ENCODE measurements at regions not wholly inside any gene's neighbourhood (a gene's known extent, or its start where the extent isn't known, plus 50 kb on each side); places are given as distances from the start of the nearest gene placed in this dataset.

DNA sequence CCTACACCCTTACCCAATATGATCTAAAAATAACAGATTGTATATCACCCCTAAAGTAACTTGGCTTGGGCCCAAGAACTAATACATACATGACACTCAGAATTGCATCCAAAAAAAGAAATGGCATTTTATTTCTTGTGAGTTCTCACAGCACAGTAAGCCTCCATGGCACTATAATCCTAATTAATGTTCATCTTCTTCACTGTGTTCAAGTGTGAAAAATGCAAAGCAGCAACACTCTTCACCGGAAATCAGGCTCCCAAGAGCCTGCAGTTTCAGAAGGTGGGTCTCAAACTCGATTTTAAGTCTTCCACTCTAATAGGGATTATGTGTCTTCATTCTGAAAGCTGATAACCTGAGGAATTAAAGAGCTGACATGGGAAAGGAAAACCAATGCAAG, 142.8 kb upstream of the TSC22D2 start (continued):
- TF ChIP-seq, protein P1, sequence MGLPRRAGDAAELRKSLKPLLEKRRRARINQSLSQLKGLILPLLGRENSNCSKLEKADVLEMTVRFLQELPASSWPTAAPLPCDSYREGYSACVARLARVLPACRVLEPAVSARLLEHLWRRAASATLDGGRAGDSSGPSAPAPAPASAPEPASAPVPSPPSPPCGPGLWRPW (IDR thresholded peaks at IDR 0.05): no peak
- no peak for TF ChIP-seq PHF8 (IDR thresholded peaks at IDR 0.05; ENCODE audit: borderline replicate concordance, low read depth)

DNA sequence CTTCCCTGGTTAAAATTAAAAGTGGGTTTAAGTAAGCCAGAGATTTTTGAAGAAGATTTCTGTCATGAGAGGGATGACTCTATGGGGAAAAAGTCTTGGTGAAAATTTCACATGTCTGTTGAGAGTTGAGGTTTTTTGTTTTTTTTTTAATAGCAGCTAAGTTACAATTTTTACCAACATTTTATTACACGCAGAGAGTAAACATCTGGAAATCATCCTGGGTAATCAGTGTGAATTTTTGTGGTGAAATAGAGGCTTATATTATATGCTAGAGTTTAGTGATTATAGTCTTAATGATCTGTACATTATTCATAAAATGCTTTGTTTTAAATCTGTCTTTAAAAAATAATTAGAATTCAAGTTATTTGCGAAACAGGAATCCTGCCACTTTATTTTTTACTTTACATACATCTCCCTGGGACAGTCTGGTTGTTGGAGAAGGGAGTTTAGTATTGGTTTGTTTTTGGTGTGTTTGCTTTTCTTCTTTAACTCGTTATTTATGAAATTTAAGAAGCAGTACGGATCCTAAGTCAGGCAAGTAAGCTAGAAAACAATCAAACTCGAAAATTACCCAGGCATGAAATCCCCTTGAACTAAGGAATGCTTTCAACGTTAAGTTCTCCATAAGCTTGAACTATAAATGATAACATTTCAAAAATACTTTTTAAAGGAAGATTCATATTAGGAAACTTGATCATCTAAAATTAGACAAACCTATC, 143.4 kb upstream of the TSC22D2 start:
- peaks cover 15% of the 10 kb centered on the region for H3K4me1 ChIP-seq
- ATAC-seq (no peak), FAIRE-seq (no peak), DNase-seq (ENCODE audit: low read depth in 1 of 2, low spot score in 1 of 2) (no peak)
- no peak overlapping the region for H3K4me2 ChIP-seq
- H3K27ac ChIP-seq: no peak overlapping the region
- CTCF ChIA-PET: interaction anchor here (1.1 to 1.2 kb wide), 2 partner anchors 9 to 26 kb away, joined by 3 read pairs; no protein-coding TSS in a partner anchor
- POLR2A ChIA-PET: no interaction called here
- no peaks in the 10 kb centered on the region for H3K9me3 ChIP-seq
- TF ChIP-seq SREBF2 (IDR thresholded peaks at IDR 0.05) (no peak), RNF2 (IDR thresholded peaks at IDR 0.05; ENCODE audit: borderline replicate concordance, low read depth) (no peak), FOSB (CRISPR knock-in tag; IDR thresholded peaks at IDR 0.05) (no peak), PHF8 (IDR thresholded peaks at IDR 0.05; ENCODE audit: borderline replicate concordance, low read depth) (no peak), FOSL2 (IDR thresholded peaks at IDR 0.05) (no peak), FOSL2 (CRISPR knock-in tag; IDR thresholded peaks at IDR 0.05) (no peak), HEYL (CRISPR knock-in tag; IDR thresholded peaks at IDR 0.05) (no peak), ESRRA (IDR thresholded peaks at IDR 0.05; ENCODE audit: borderline replicate concordance, low read length) (no peak), JUN (IDR thresholded peaks at IDR 0.05) (no peak), RARB (CRISPR knock-in tag; IDR thresholded peaks at IDR 0.05) (no peak)
- TF ChIP-seq, protein P2, sequence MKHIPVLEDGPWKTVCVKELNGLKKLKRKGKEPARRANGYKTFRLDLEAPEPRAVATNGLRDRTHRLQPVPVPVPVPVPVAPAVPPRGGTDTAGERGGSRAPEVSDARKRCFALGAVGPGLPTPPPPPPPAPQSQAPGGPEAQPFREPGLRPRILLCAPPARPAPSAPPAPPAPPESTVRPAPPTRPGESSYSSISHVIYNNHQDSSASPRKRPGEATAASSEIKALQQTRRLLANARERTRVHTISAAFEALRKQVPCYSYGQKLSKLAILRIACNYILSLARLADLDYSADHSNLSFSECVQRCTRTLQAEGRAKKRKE (CRISPR knock-in tag; IDR thresholded peaks at IDR 0.05; ENCODE audit: low read depth): no peak
- TF ChIP-seq, protein P3, sequence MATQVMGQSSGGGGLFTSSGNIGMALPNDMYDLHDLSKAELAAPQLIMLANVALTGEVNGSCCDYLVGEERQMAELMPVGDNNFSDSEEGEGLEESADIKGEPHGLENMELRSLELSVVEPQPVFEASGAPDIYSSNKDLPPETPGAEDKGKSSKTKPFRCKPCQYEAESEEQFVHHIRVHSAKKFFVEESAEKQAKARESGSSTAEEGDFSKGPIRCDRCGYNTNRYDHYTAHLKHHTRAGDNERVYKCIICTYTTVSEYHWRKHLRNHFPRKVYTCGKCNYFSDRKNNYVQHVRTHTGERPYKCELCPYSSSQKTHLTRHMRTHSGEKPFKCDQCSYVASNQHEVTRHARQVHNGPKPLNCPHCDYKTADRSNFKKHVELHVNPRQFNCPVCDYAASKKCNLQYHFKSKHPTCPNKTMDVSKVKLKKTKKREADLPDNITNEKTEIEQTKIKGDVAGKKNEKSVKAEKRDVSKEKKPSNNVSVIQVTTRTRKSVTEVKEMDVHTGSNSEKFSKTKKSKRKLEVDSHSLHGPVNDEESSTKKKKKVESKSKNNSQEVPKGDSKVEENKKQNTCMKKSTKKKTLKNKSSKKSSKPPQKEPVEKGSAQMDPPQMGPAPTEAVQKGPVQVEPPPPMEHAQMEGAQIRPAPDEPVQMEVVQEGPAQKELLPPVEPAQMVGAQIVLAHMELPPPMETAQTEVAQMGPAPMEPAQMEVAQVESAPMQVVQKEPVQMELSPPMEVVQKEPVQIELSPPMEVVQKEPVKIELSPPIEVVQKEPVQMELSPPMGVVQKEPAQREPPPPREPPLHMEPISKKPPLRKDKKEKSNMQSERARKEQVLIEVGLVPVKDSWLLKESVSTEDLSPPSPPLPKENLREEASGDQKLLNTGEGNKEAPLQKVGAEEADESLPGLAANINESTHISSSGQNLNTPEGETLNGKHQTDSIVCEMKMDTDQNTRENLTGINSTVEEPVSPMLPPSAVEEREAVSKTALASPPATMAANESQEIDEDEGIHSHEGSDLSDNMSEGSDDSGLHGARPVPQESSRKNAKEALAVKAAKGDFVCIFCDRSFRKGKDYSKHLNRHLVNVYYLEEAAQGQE (IDR thresholded peaks at IDR 0.05): no peak
- TF ChIP-seq, protein P4, sequence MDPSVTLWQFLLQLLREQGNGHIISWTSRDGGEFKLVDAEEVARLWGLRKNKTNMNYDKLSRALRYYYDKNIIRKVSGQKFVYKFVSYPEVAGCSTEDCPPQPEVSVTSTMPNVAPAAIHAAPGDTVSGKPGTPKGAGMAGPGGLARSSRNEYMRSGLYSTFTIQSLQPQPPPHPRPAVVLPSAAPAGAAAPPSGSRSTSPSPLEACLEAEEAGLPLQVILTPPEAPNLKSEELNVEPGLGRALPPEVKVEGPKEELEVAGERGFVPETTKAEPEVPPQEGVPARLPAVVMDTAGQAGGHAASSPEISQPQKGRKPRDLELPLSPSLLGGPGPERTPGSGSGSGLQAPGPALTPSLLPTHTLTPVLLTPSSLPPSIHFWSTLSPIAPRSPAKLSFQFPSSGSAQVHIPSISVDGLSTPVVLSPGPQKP (IDR thresholded peaks at IDR 0.05; ENCODE audit: low read depth, low read length): no peak
- WGBS (ENCODE audit: missing lambda C conversion rate): 65% methylated on average over 6 of the region's 6 CpGs
- H3K4me3 ChIP-seq: no peak overlapping the region

DNA sequence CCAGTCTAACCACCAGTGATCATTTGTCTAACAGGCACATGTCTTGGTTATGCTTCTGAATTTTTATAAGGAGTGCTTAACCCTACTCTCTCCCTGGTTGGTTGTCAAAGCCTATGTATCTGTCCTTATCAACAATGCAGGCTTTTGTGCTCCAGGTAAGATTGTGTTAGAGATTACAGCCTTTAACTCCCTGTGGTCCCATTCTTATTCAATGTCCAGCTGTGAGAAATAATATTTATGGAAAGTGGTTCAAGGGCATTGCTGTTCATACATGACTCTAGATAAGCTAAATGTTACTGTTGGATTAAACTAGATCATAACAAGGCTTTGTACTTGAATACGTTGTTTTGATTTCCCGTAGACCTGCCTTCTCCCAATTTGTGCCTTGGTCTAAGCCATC, 146.1 kb upstream of the TSC22D2 start:
- no peak for ATAC-seq
- 83% methylated on average over 2 of the region's 2 CpGs for WGBS (ENCODE audit: missing lambda C conversion rate)
- ChIA-PET CTCF (no interaction called here), POLR2A (no interaction called here)
- Histone ChIP-seq H3K27ac (no peak overlapping the region), H3K4me2 (no peak overlapping the region), H3K9me3 (no peaks in the 10 kb centered on the region), H3K4me1 (no peaks in the 10 kb centered on the region), H3K4me3 (no peak overlapping the region)
- no peak for DNase-seq (ENCODE audit: low read depth in 1 of 2, low spot score in 1 of 2)
- no peak for TF ChIP-seq CHD2 (IDR thresholded peaks at IDR 0.05; ENCODE audit: low read length, partially characterized antibody)
- TF ChIP-seq TFCP2L1 (CRISPR knock-in tag; IDR thresholded peaks at IDR 0.05): no peak
- TF ChIP-seq FOXS1 (CRISPR knock-in tag; IDR thresholded peaks at IDR 0.05): no peak
- FAIRE-seq: no peak

Data from A549 (cell line).